ENCODE measurements at regions not wholly inside any gene's neighbourhood (a gene's known extent, or its start where the extent isn't known, plus 50 kb on each side); places are given as distances from the start of the nearest gene placed in this dataset.

DNA sequence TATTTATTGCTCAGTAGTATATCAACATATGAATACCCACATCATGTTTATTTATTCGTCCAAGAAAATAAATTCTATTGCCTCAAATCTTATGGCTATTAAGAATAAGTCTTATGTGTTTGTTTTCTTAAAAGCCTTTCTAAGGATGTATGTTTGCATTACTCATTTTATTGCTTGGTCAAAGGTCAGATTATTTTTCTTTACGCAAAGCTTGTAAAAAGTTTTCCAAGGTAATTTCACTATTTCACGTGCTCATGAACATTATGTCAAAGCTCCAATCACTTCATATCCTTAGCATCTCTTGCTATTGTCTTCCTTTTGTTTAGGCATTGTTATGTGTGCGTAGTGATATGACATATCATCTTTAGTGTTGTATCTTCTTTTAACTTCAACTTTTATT lies 258.5 kb upstream of the FSTL5 start:
- Histone ChIP-seq H3K79me2 (ENCODE audit: insufficient read depth, low read length) (no peaks in the 10 kb centered on the region), H3K9me2 (replicated peaks; ENCODE audit: insufficient read depth, low read length) (no peaks in the 10 kb centered on the region; the same call in 1 of the 2 replicates), H2AFZ (ENCODE audit: low read depth, low read length, severe bottlenecking) (no peak overlapping the region), H4K20me1 (ENCODE audit: low read depth, low read length) (no peaks in the 10 kb centered on the region), H3K27ac (ENCODE audit: low read depth, low read length) (no peak overlapping the region), H3K27me3 (ENCODE audit: low read length) (no peaks in the 10 kb centered on the region), H3K4me2 (ENCODE audit: low read depth, low read length, poor library complexity, severe bottlenecking) (no peak overlapping the region), H3K9me3 (ENCODE audit: insufficient read depth, low read length) (no peaks in the 10 kb centered on the region), H3K36me3 (ENCODE audit: low read length) (no peaks in the 10 kb centered on the region), H3K9ac (ENCODE audit: low read length) (no peak overlapping the region), H3F3A (ENCODE audit: insufficient read depth) (no peaks in the 10 kb centered on the region), H3K4me3 (ENCODE audit: insufficient read depth, low read length, poor library complexity, severe bottlenecking) (no peak overlapping the region)
- TF ChIP-seq EZH2phosphoT487 (conservative IDR thresholded peaks at IDR 0.05; ENCODE audit: low read length), result no peak
- TF ChIP-seq, protein P1, sequence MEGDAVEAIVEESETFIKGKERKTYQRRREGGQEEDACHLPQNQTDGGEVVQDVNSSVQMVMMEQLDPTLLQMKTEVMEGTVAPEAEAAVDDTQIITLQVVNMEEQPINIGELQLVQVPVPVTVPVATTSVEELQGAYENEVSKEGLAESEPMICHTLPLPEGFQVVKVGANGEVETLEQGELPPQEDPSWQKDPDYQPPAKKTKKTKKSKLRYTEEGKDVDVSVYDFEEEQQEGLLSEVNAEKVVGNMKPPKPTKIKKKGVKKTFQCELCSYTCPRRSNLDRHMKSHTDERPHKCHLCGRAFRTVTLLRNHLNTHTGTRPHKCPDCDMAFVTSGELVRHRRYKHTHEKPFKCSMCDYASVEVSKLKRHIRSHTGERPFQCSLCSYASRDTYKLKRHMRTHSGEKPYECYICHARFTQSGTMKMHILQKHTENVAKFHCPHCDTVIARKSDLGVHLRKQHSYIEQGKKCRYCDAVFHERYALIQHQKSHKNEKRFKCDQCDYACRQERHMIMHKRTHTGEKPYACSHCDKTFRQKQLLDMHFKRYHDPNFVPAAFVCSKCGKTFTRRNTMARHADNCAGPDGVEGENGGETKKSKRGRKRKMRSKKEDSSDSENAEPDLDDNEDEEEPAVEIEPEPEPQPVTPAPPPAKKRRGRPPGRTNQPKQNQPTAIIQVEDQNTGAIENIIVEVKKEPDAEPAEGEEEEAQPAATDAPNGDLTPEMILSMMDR (IDR thresholded peaks at IDR 0.05; ENCODE audit: insufficient read depth, low read length, poor library complexity, severe bottlenecking), result no peak

DNA sequence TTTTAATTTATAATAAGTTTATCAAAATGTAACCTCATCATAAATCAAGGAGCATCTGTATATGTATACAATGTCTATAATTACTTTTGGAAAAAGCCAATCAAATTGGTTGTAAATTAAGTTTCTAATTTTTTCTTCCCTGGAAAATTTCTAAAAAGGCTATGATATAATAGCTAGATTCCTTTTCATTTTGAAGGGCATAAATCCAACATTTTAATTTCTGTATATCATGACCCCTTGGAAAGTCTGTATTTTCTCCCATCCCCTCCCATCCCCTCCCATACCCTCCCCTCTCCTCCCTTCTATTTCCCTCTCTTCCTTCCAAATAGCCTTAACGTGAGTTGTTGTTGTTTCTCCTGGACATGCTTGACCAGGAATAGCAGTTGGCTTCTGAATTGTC lies 247.1 kb upstream of the FSTL5 start:
- H3K36me3 ChIP-seq (ENCODE audit: low read length), result no peaks in the 10 kb centered on the region
- no peaks in the 10 kb centered on the region for H3K9me3 ChIP-seq (ENCODE audit: insufficient read depth, low read length)
- H2AFZ ChIP-seq (ENCODE audit: low read depth, low read length, severe bottlenecking), result no peak overlapping the region
- no peaks in the 10 kb centered on the region for H4K20me1 ChIP-seq (ENCODE audit: low read depth, low read length)
- H3K9me2 ChIP-seq (replicated peaks; ENCODE audit: insufficient read depth, low read length), result no peaks in the 10 kb centered on the region
- no peak overlapping the region for H3K9ac ChIP-seq (ENCODE audit: low read length)
- TF ChIP-seq, protein P1 (IDR thresholded peaks at IDR 0.05; ENCODE audit: insufficient read depth, low read length, poor library complexity, severe bottlenecking), result no peak
- no peak for TF ChIP-seq EZH2phosphoT487 (conservative IDR thresholded peaks at IDR 0.05; ENCODE audit: low read length)
- no peaks in the 10 kb centered on the region for H3K27me3 ChIP-seq (ENCODE audit: low read length)
- H3K4me2 ChIP-seq (ENCODE audit: low read depth, low read length, poor library complexity, severe bottlenecking), result no peak overlapping the region
- no peak overlapping the region for H3K4me3 ChIP-seq (ENCODE audit: insufficient read depth, low read length, poor library complexity, severe bottlenecking)
- no peaks in the 10 kb centered on the region for H3F3A ChIP-seq (ENCODE audit: insufficient read depth)
- H3K79me2 ChIP-seq (ENCODE audit: insufficient read depth, low read length), result no peaks in the 10 kb centered on the region
- no peak overlapping the region for H3K27ac ChIP-seq (ENCODE audit: low read depth, low read length)

DNA sequence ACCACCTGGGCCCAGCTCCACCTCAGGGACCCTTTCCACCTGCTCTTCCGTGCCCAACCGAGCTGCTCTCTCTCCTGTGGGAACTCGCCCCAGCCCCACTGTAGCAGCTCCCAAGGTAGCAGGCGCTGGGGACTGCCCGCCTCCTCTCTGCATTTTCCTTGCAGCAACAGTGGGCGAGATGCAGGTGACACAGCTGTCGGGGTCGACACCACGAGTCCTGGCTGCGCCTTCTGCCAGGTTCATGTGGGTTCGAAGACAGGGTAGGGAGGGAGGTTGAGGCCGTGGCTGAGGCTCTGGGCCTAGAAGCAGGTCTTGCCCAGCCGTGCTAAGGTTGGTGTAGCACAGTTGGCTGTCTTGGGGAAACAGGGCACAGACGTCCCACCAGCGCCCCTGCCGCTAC lies 245.2 kb upstream of the FSTL5 start:
- H3K27ac ChIP-seq (ENCODE audit: low read depth, low read length), result no peak overlapping the region
- no peak overlapping the region for H3K4me2 ChIP-seq (ENCODE audit: low read depth, low read length, poor library complexity, severe bottlenecking)
- no peaks in the 10 kb centered on the region for H3K9me2 ChIP-seq (replicated peaks; ENCODE audit: insufficient read depth, low read length)
- no peaks in the 10 kb centered on the region for H3K27me3 ChIP-seq (ENCODE audit: low read length)
- no peak overlapping the region for H2AFZ ChIP-seq (ENCODE audit: low read depth, low read length, severe bottlenecking)
- no peaks in the 10 kb centered on the region for H4K20me1 ChIP-seq (ENCODE audit: low read depth, low read length)
- no peaks in the 10 kb centered on the region for H3K9me3 ChIP-seq (ENCODE audit: insufficient read depth, low read length)
- H3F3A ChIP-seq (ENCODE audit: insufficient read depth), result no peaks in the 10 kb centered on the region
- no peak overlapping the region for H3K9ac ChIP-seq (ENCODE audit: low read length)
- no peak overlapping the region for H3K4me3 ChIP-seq (ENCODE audit: insufficient read depth, low read length, poor library complexity, severe bottlenecking)
- H3K36me3 ChIP-seq (ENCODE audit: low read length), result no peaks in the 10 kb centered on the region
- H3K79me2 ChIP-seq (ENCODE audit: insufficient read depth, low read length), result no peaks in the 10 kb centered on the region
- TF ChIP-seq, protein P1 (IDR thresholded peaks at IDR 0.05; ENCODE audit: insufficient read depth, low read length, poor library complexity, severe bottlenecking), result no peak
- TF ChIP-seq EZH2phosphoT487 (conservative IDR thresholded peaks at IDR 0.05; ENCODE audit: low read length), result no peak

All from SU-DHL-6 (cell line).